Activated CD4-positive, alpha-beta T cell treated with anti-CD3 and anti-CD28 coated beads, Interleukin-10, Interleukin-2, amounts not matched to agents 100 ng/mL and 50 ng/mL, durations not matched to agents 16 hours and 8 hours (primary cell): ENCODE measurements at regions not wholly inside any gene's neighbourhood (a gene's known extent, or its start where the extent isn't known, plus 50 kb on each side); places are given as distances from the start of the nearest gene placed in this dataset.
A peak's percentile ranks its signal among the peaks of the same experiment; 100 is the strongest.

Experiments
- DNase-seq: peaks from one replicate; pipeline ENCODE4 v3.0.0-alpha.2; 2020

DNA sequence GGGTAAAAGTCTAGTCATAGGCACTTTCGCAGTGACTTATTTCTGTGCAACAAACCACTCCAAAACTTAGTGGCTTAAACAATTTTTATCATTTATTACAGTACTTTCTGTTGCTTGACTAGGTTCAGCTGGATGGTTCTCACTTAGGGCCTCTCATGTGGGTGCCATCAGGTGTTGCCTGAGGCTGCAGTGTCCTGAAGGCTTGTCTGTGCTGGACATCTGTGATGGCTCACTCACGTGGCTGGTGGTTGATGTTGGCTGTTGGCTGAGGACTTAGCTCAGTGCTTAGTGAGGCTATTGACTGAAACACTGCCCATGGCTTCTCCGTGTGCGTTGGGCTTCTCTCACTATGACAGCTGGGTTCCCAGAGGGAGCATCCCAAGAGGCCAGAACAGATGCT, 81.4 kb upstream of the GCFC2 start:
- DNase-seq = no peak

DNA sequence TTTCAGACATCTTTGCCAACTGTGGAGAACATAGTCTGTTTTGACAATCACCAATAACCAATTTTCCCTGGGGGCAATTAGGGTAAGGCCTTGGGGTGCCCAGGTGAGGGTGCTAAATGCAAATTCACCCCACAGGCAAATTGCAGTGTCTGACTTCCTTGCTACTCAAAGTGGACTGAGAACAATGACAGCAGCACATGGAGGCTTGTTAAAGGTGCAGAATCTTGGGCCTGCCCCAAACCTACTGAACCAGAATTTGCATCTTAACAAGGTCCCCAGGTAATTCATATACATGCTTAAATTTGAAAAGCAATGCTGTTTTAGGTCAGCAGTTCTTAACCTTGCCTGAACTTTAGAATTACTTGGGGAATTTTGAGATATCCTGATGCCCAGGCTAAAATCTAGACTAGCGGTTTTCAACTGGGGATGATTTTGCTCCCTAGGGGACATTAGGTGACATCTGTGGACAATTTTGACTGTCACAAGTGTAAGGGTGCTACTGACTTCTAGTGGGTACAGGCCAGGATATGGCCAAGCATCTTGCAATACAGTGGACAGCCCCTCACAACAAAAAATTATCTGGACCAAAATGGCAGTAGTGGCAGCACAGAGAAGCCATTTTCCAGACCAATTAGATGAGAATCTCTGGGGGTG, 80.2 kb upstream of the GCFC2 start:
- no peak for DNase-seq

GRCh38 chr2:75790121-75790813, 79.6 kb upstream of the GCFC2 start:
- DNase-seq = no peak

GRCh38 chr2:75788902-75789301, 78.2 kb upstream of the GCFC2 start:
- no peak for DNase-seq

DNA sequence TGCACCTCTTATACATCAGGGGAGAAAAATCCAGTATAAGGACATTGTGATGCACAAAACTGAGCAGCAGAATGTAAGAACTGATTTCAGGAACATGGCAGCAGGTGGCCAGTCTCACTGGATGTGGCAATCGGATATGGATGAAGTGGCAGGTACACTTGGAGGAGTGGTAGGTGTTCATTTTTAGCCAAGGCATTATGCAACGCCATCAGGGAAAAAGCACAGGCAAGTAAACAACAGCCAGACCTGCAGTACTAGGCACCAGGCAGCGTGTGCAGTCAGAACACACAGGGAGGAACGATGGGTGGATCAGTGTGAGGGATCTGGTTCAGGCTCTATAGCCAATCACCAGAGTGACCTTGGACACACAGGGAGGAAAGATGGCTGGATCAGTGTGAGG, 77.4 kb upstream of the GCFC2 start:
- DNase-seq = no peak

DNA sequence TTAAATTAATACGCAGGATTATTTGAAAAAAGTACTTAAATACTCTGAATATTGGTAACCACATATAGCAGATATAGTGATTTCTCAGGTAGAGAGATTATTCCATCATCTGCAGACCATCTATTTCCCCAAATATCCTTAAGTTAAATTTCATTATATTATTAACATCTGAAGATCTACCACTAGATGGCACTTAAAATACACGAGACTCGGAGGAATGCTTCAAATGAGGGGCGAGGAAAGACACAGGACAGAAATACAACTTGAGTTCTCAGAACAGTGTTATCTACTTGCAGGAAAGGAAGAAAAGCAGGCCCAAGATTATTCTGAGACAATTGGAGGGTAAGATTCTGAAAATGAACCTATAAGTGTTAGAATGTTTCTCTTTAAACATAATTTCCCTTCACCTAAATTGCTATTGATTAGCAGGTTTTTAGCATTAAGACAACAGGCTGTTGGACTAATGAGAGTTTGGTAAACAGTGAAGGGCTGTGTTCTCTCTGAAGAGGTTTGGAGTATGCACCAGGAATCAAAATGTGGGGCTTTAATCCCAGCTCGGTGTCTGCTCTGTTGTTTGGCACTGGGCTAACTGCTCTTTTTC, 76.9 kb upstream of the GCFC2 start:
- peak; percentile 13 for DNase-seq

DNA sequence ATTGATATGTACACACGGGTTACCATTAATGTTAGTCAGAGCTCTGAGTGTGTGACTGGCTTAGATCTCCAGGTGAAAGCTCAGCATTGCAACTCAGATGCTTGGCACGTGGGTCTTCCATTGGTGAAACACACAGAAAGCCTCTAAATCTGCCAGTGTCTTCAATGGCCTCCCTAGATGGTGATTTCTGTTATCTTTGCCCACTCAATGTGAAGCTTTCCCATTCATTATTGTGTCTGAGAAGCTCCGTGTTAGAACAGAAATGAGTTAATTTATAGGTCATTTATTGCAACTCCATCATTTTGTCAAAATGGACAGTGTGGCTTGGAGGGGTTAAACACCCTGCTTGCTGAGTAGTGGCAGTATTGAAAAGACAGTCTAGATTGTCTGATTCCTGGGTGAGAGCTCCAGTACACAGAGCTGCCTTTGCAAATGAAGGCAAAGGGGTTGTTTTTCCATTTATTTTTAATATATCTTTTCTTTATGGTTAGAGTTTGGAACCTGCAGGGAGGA, 64.7 kb upstream of the GCFC2 start:
- no peak for DNase-seq

GRCh38 chr2:75772908-75773630, 62.4 kb upstream of the GCFC2 start:
- DNase-seq = no peak

- no peak for DNase-seq
These were observed 55.1 kb upstream of the GCFC2 start for GRCh38 chr2:75765798-75766197.

- no peak for DNase-seq
These were observed 53.9 kb upstream of the GCFC2 start for GRCh38 chr2:75764611-75765010.
